ENCODE measurements at regions not wholly inside any gene's neighbourhood (a gene's known extent, or its start where the extent isn't known, plus 50 kb on each side); places are given as distances from the start of the nearest gene placed in this dataset.
"Not testable (repeated sequence)": the region's sequence is repeated elsewhere in the genome, so short reads cannot be mapped to it uniquely, and the experiment has no call there.

- no TSS peak for BruUV-seq (replicated peaks)
- H2AK9ac ChIP-seq (replicated peaks; ENCODE audit: low read depth, low read length, poor library complexity), result no peak overlapping the region
- H3K27ac ChIP-seq (ENCODE audit: insufficient read depth, low read length), result no peak overlapping the region
- no peak overlapping the region for H2AK5ac ChIP-seq (ENCODE audit: low read depth, low read length)
- no peaks in the 10 kb centered on the region for H3K4me1 ChIP-seq (ENCODE audit: control insufficient read depth, insufficient read depth, low read length)
- H3K4me3 ChIP-seq (ENCODE audit: insufficient read depth, low read depth, low read length), result no peak overlapping the region
- dilution Hi-C loops (cut with HindIII; ENCODE audit: low sequenced_read_pairs, unreplicated experiment) (no loop called here), in situ Hi-C loops (cut with MboI; ENCODE audit: low sequenced_read_pairs) (no loop called here), intact Hi-C loops (cut with micrococcal nuclease) (no loop called here)
- H2BK5ac ChIP-seq (ENCODE audit: low read depth, low read length, poor library complexity, severe bottlenecking), result no peak overlapping the region
- DNase-seq (no peak), ATAC-seq (ENCODE audit: low read depth) (no peak)
- ChIA-PET CTCF (no interaction called here), POLR2A (ENCODE audit: unreplicated experiment) (no interaction called here)
- no peak overlapping the region for H4K8ac ChIP-seq (ENCODE audit: low read depth in 2 of 2, low read length in 2 of 2)
- H3K56ac ChIP-seq (ENCODE audit: extremely low read depth, insufficient read depth, low read length), result no peak overlapping the region
- H3K9me3 ChIP-seq (ENCODE audit: control insufficient read depth, insufficient read depth, low read length), result no peaks in the 10 kb centered on the region
- no peak overlapping the region for H2BK20ac ChIP-seq (ENCODE audit: low read depth, low read length)
- H3K9me1 ChIP-seq (ENCODE audit: insufficient read depth, low read length), result no peaks in the 10 kb centered on the region
- H4K20me1 ChIP-seq (ENCODE audit: insufficient read depth, low read length), result no peaks in the 10 kb centered on the region
- no peak overlapping the region for H3K18ac ChIP-seq (ENCODE audit: low read depth, low read length)
- H2BK15ac ChIP-seq (ENCODE audit: low read depth, low read length), result no peak overlapping the region
- H2BK120ac ChIP-seq (ENCODE audit: low read depth, low read length), result no peak overlapping the region
- H4K91ac ChIP-seq (ENCODE audit: insufficient read depth, low read depth, low read length), result no peak overlapping the region
- no peak overlapping the region for H3K4me2 ChIP-seq (ENCODE audit: low read depth, low read length)
- no peaks in the 10 kb centered on the region for H3K36me3 ChIP-seq (ENCODE audit: control insufficient read depth, insufficient read depth, low read length)
- no peak overlapping the region for H3K14ac ChIP-seq (replicated peaks; ENCODE audit: low read depth, low read length)
- no peak overlapping the region for H3K4ac ChIP-seq (ENCODE audit: low read depth, low read length)
- H2AFZ ChIP-seq (replicated peaks; ENCODE audit: low read length, poor library complexity), result no peak overlapping the region
- no peak overlapping the region for H3K23ac ChIP-seq (ENCODE audit: low read depth, low read length)
- H3K79me1 ChIP-seq (ENCODE audit: low read depth in 1 of 2, low read length in 2 of 2), result no peaks in the 10 kb centered on the region
- TF ChIP-seq NFE2L2 (IDR thresholded peaks at IDR 0.05; ENCODE audit: low read depth, low read length) (no peak), CTCF (conservative IDR thresholded peaks at IDR 0.05; ENCODE audit: low read depth, low read length) (no peak), RAD21 (IDR thresholded peaks at IDR 0.05; ENCODE audit: low read length) (no peak)
- no peaks in the 10 kb centered on the region for H3K27me3 ChIP-seq (ENCODE audit: control insufficient read depth, insufficient read depth, low read length)
- no peak overlapping the region for H4K5ac ChIP-seq (ENCODE audit: low read depth, low read length)
- H3K9ac ChIP-seq (ENCODE audit: low read depth, low read length), result no peak overlapping the region
Measured at GRCh38 chrX:88944661-88945060, 197.6 kb downstream of the CPXCR1 start.

GRCh38 chrX:88956059-88956458 is 209.0 kb downstream of the CPXCR1 start:
- H3K79me1 ChIP-seq (ENCODE audit: low read depth in 1 of 2, low read length in 2 of 2); H2AK9ac ChIP-seq (replicated peaks; ENCODE audit: low read depth, low read length, poor library complexity); H2BK120ac ChIP-seq (ENCODE audit: low read depth, low read length); H3K27me3 ChIP-seq (ENCODE audit: control insufficient read depth, insufficient read depth, low read length); H3K18ac ChIP-seq (ENCODE audit: low read depth, low read length); H4K91ac ChIP-seq (ENCODE audit: insufficient read depth, low read depth, low read length); BruUV-seq (replicated peaks); H2BK5ac ChIP-seq (ENCODE audit: low read depth, low read length, poor library complexity, severe bottlenecking); H4K5ac ChIP-seq (ENCODE audit: low read depth, low read length); in situ Hi-C loops (cut with MboI; ENCODE audit: low sequenced_read_pairs); H3K27ac ChIP-seq (ENCODE audit: insufficient read depth, low read length); H4K20me1 ChIP-seq (ENCODE audit: insufficient read depth, low read length); H3K56ac ChIP-seq (ENCODE audit: extremely low read depth, insufficient read depth, low read length); H3K36me3 ChIP-seq (ENCODE audit: control insufficient read depth, insufficient read depth, low read length); DNase-seq; H2BK20ac ChIP-seq (ENCODE audit: low read depth, low read length); intact Hi-C loops (cut with micrococcal nuclease); ATAC-seq (ENCODE audit: low read depth); H3K4me2 ChIP-seq (ENCODE audit: low read depth, low read length); H3K9me3 ChIP-seq (ENCODE audit: control insufficient read depth, insufficient read depth, low read length); POLR2A ChIA-PET (ENCODE audit: unreplicated experiment); dilution Hi-C loops (cut with HindIII; ENCODE audit: low sequenced_read_pairs, unreplicated experiment); H2BK15ac ChIP-seq (ENCODE audit: low read depth, low read length); H2AK5ac ChIP-seq (ENCODE audit: low read depth, low read length); H3K4ac ChIP-seq (ENCODE audit: low read depth, low read length); H3K4me1 ChIP-seq (ENCODE audit: control insufficient read depth, insufficient read depth, low read length); H2AFZ ChIP-seq (replicated peaks; ENCODE audit: low read length, poor library complexity); H3K4me3 ChIP-seq (ENCODE audit: insufficient read depth, low read depth, low read length); CTCF ChIA-PET; H3K9ac ChIP-seq (ENCODE audit: low read depth, low read length); H3K14ac ChIP-seq (replicated peaks; ENCODE audit: low read depth, low read length); H3K9me1 ChIP-seq (ENCODE audit: insufficient read depth, low read length); H3K23ac ChIP-seq (ENCODE audit: low read depth, low read length); H4K8ac ChIP-seq (ENCODE audit: low read depth in 2 of 2, low read length in 2 of 2): not testable (repeated sequence)
- WGBS, 2 experiments (ENCODE audit: extremely low coverage in 2 of 2, insufficient read length in 1 of 2), result no CpG with 5 or more reads among the region's 4 CpGs
